ENCODE measurements at regions not wholly inside any gene's neighbourhood (a gene's known extent, or its start where the extent isn't known, plus 50 kb on each side); places are given as distances from the start of the nearest gene placed in this dataset.

GRCh38 chr2:133943108-133943507, 310.8 kb upstream of the MGAT5 start:
- Mint-ChIP-seq H3K4me1 (peaks cover 7% of the 10 kb centered on the region; the same call in 1 of the 3 replicates), H3K27me3 (ENCODE audit: insufficient read depth, low read depth, poor library complexity) (no peaks in the 10 kb centered on the region), H3K9me3 (no peaks in the 10 kb centered on the region), H3K4me3 (no peak overlapping the region), H3K36me3 (ENCODE audit: low read depth) (no peaks in the 10 kb centered on the region), H3K27ac (no peak overlapping the region)
- H3K27me3 ChIP-seq (ENCODE audit: insufficient read depth): no peaks in the 10 kb centered on the region
- H3K9me2 ChIP-seq (ENCODE audit: insufficient read depth): no peaks in the 10 kb centered on the region
- H3K27ac ChIP-seq (ENCODE audit: low read depth): no peak overlapping the region
- H3K36me3 ChIP-seq (ENCODE audit: insufficient read depth): no peaks in the 10 kb centered on the region
- no peaks in the 10 kb centered on the region for H3F3A ChIP-seq (replicated peaks; ENCODE audit: low read depth)
- H3K4me3 ChIP-seq: no peak overlapping the region
- H4K20me1 ChIP-seq (replicated peaks; ENCODE audit: insufficient read depth): no peaks in the 10 kb centered on the region
- ATAC-seq (no peak), DNase-seq (ENCODE audit: low spot score) (no peak)
- TF ChIP-seq CTCF (conservative IDR thresholded peaks at IDR 0.05; ENCODE audit: low read depth in 2 of 2) (no peak), POLR2AphosphoS5 (IDR thresholded peaks at IDR 0.05; ENCODE audit: low read depth) (no peak), REST (IDR thresholded peaks at IDR 0.05; ENCODE audit: unreplicated experiment) (no peak), ZNF114 (CRISPR knock-in tag; IDR thresholded peaks at IDR 0.05) (no peak)
- TF ChIP-seq, protein P1, sequence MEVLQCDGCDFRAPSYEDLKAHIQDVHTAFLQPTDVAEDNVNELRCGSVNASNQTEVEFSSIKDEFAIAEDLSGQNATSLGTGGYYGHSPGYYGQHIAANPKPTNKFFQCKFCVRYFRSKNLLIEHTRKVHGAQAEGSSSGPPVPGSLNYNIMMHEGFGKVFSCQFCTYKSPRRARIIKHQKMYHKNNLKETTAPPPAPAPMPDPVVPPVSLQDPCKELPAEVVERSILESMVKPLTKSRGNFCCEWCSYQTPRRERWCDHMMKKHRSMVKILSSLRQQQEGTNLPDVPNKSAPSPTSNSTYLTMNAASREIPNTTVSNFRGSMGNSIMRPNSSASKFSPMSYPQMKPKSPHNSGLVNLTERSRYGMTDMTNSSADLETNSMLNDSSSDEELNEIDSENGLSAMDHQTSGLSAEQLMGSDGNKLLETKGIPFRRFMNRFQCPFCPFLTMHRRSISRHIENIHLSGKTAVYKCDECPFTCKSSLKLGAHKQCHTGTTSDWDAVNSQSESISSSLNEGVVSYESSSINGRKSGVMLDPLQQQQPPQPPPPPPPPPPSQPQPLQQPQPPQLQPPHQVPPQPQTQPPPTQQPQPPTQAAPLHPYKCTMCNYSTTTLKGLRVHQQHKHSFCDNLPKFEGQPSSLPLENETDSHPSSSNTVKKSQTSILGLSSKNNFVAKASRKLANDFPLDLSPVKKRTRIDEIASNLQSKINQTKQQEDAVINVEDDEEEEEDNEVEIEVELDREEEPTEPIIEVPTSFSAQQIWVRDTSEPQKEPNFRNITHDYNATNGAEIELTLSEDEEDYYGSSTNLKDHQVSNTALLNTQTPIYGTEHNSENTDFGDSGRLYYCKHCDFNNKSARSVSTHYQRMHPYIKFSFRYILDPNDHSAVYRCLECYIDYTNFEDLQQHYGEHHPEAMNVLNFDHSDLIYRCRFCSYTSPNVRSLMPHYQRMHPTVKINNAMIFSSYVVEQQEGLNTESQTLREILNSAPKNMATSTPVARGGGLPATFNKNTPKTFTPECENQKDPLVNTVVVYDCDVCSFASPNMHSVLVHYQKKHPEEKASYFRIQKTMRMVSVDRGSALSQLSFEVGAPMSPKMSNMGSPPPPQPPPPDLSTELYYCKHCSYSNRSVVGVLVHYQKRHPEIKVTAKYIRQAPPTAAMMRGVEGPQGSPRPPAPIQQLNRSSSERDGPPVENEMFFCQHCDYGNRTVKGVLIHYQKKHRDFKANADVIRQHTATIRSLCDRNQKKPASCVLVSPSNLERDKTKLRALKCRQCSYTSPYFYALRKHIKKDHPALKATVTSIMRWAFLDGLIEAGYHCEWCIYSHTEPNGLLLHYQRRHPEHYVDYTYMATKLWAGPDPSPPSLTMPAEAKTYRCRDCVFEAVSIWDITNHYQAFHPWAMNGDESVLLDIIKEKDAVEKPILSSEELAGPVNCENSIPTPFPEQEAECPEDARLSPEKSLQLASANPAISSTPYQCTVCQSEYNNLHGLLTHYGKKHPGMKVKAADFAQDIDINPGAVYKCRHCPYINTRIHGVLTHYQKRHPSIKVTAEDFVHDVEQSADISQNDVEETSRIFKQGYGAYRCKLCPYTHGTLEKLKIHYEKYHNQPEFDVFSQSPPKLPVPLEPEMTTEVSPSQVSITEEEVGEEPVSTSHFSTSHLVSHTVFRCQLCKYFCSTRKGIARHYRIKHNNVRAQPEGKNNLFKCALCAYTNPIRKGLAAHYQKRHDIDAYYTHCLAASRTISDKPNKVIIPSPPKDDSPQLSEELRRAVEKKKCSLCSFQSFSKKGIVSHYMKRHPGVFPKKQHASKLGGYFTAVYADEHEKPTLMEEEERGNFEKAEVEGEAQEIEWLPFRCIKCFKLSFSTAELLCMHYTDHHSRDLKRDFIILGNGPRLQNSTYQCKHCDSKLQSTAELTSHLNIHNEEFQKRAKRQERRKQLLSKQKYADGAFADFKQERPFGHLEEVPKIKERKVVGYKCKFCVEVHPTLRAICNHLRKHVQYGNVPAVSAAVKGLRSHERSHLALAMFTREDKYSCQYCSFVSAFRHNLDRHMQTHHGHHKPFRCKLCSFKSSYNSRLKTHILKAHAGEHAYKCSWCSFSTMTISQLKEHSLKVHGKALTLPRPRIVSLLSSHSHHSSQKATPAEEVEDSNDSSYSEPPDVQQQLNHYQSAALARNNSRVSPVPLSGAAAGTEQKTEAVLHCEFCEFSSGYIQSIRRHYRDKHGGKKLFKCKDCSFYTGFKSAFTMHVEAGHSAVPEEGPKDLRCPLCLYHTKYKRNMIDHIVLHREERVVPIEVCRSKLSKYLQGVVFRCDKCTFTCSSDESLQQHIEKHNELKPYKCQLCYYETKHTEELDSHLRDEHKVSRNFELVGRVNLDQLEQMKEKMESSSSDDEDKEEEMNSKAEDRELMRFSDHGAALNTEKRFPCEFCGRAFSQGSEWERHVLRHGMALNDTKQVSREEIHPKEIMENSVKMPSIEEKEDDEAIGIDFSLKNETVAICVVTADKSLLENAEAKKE (CRISPR knock-in tag; IDR thresholded peaks at IDR 0.05): no peak
- H3K79me2 ChIP-seq (replicated peaks; ENCODE audit: insufficient read depth): no peaks in the 10 kb centered on the region
- no peak overlapping the region for H3K4me2 ChIP-seq
- no peaks in the 10 kb centered on the region; the same call in 1 of the 2 replicates for H3K4me1 ChIP-seq (ENCODE audit: insufficient read depth)
- no peak overlapping the region; the same call in 1 of the 2 replicates for H2AFZ ChIP-seq

All from GM23338 (cell line).